ENCODE measurements at regions not wholly inside any gene's neighbourhood (a gene's known extent, or its start where the extent isn't known, plus 50 kb on each side); places are given as distances from the start of the nearest gene placed in this dataset.

DNA sequence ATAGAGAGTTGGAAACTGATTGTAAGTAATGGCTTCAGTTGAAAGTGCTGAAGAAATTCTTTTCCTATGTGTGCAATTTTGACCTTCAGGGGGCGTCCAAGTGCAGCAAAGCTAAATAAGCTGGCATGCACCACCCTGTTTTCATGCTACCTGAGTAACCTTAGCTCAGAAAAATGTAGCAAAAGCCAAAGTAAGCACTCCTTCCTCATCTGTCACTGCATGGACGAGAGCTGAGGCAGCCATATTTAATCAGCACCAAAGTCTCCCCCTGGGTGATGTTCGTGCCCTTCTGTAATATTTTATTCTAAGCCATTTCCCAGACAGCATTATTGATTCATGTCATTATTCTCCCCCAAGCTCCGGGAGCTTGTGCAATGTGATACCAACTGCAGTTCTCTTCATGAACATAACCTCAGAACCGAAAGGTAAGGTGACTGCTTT lies 123.1 kb downstream of the RPS12 start:
- peak; percentile 21 to 22 for DNase-seq

DNA sequence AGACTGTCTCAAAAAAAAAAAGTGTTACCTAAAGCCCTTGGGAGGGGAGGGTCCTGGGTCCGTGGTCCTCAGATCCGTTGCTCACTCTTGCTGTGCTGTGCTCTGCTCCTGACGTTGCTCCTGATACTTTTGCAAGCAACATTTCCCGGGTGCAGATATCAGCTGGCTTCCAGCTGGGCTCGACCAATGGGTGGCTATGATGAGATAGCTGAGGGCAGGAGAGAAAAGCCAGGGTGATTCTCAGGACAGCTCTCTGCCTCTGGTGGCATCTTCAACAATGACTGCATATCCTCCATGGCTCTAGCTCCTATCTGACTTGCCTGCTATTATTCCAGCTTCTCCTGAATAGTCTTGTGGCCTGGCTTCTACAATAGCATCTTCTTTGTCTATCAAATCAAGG lies 134.5 kb downstream of the RPS12 start:
- DNase-seq = no peak

DNA sequence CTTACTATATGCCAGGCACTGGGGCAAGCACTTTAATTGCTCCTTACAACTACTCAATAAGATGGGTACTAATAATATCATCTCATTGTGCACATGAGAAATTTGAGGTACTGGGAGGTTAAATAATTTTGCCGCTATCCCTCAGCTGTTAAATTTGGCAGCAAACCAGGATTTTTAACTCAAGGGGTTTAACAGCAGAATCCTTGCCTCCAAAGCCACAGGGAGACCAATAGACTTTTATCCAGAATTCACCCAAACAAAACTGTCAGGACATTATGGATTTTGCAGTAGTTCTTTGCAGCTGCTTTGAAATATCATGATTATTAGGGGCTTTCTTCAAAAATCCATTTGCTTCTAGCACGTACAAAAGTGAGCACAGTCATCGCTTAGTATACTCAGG lies 136.2 kb downstream of the RPS12 start:
- no peak for DNase-seq

DNA sequence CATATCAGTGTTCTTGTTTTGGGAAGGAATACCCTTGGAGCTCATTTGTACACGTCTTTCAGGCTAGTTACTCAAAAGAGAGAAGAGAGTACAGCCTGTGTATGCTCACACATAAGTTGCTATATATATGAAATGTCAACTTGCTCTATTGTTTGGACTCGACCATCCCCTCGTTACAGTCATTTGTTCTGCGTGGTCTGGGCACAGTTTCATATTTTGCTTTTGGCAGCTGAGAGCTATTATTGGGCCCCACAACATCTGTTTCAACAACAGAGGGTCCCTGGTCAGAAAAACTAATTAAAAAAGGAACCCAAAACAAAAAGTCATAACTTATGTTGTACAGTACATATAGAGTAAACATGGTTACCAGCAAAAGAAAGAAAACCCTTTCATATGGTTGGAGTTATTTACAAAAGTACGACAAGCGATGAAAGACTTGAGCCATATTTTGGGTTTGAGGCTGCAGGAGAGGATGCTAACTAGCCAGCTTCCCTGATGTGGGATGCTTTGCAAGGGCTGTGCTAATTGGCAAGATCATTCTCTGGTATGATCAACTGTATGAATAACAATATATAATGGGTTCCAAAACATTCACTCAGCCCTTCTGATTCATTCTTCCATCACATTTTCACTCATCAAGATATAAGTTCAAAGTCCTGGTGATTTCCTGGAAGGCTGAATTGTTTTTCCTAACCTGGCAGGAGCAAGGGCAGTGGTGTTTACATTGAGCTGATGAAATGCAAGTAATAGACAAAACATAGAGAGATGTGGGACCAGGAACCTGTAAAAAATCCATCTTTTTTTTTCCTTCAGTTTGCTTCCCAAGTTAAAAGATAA lies 137.9 kb downstream of the RPS12 start:
- no peak for DNase-seq

GRCh38 chr6:132952986-132953385 lies 138.6 kb downstream of the RPS12 start:
- DNase-seq = no peak

- DNase-seq = no peak
These were observed 139.9 kb downstream of the RPS12 start for GRCh38 chr6:132954222-132954621.

DNA sequence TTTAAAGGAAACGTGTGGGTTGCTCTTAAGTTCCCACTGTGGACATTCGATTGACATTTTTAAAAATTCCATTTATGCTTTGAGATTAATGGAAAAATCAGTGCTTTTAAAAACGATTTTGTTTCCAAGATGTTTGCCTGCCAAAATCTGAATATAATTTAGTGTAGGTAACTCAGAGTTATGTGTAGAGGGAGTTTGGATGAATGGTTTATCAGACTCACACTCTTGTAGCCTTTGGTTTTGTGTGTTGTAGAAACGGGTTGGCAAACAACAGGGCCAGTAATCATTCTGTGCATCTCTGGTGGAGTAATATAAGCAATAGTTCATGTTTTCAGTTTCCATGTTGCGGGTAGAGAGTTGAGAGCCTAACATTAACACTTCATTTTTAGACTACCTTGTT lies 140.6 kb downstream of the RPS12 start:
- DNase-seq = no peak

GRCh38 chr6:132959639-132960326 lies 145.4 kb downstream of the RPS12 start:
- DNase-seq = no peak

DNA sequence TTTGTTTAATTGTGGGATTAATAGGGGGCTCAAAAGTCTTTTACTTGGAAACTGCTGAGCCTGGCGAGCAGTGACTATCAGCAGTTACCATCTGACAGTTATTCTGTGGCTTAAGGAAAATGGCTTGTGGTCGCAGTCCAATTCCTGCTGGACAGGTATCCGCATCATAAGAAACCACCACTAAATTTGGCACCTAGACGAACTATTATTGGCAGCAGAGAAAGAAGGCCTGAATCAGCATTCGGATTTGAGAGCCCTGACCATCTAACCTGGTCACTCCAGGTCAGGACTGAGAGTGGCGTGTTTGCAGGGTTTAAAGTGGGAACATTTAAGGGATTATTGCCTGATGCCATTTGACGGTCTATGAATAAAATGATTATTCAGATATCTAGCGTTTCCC lies 146.4 kb downstream of the RPS12 start:
- no peak for DNase-seq

GRCh38 chr6:132961122-132961521 lies 146.8 kb downstream of the RPS12 start:
- no peak for DNase-seq

GRCh38 chr6:132961610-132962009 lies 147.2 kb downstream of the RPS12 start:
- DNase-seq = no peak

- peak; percentile 72 to 73 for DNase-seq
These were observed 148.8 kb downstream of the RPS12 start for GRCh38 chr6:132962936-132963868.

- DNase-seq = no peak
These were observed 149.9 kb downstream of the RPS12 start for GRCh38 chr6:132964101-132964867.

- no peak for DNase-seq
These were observed 150.6 kb downstream of the RPS12 start for GRCh38 chr6:132964868-132965382.

DNA sequence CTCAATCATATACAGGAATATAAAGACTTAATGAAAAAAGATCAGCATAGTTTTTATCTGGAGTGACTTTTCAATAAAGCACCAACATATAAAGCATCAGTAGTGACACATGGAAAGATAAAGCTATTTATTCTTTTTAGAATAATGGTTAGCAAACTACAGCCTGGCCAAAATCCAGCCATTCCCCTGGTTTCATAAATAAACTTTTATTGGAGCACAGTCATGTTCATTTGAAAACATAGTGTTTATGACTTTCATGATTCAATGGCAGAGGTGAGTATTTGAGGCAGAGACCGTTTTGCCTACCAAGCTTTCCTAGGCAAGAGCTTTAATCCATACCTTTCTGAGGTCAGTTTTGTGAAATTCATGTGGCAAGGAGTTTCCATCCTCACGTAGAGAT lies 153.5 kb downstream of the RPS12 start:
- DNase-seq = no peak

DNA sequence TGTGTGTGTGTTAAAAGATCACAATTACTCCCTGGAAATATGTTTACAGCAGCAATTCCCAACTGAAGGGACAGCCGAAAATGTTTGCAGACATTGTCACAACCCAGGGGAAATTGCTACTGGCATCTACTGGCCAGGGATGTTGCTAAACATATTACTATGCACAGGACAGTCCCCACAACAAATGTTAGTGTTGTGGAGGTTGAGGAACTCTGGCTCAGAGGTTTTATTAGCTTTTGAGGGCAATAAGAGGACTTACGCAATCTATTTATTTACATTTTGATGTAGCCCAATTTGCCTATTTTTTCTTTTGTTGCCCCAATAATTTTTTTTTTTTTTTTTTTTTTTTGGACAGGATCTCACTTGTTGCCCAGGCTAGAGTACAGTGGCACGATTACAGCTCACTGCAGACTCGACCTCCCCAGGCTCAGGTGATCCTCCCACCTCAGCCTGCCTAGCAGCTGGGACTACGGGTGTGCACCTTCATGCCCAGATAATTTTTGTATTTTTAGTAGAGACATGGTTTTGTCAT lies 154.1 kb downstream of the RPS12 start:
- no peak for DNase-seq

DNA sequence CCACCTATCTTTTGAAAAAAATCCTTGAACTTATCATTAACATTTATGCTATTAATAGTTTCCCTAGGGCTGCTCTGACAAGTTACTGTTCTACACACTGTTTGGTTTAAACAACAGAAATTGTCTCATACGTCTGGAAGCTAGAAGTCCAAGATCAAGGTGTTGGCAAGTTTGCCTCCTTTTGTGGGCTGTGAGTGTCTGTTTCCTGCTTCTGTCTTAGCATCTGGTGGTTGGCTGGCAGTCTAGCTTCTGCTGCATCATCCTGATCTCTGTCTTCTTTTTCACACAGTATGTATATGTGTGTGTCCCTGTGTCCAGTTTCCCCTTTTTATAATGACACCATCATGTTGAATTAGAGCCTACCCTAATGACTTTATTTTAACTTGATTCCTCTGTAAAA lies 154.8 kb downstream of the RPS12 start:
- DNase-seq = no peak

GRCh38 chr6:132971676-132972075 lies 157.3 kb downstream of the RPS12 start:
- DNase-seq = no peak

GRCh38 chr6:132972254-132972653 lies 157.9 kb downstream of the RPS12 start:
- DNase-seq = no peak

DNA sequence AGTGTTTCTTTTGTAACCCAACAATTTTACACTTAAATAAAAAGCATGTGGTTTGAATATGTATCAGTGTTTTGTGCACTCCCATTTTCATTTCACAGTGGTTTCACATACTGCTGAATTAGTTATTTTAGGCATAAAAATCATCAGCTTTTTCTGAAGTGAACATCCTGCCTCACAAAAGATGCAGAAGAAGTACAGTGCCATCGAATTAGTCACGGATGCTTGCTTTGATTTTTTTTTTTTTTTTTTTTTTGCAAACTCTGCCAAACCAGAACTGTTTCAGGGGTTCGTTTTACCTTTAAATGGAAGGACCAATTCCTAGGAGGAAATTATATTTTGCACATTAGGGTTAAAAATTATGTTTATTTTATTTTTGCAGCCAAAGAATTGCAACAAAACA lies 158.6 kb downstream of the RPS12 start:
- DNase-seq = no peak

- DNase-seq = no peak
These were observed 159.2 kb downstream of the RPS12 start for GRCh38 chr6:132973514-132973993.

GRCh38 chr6:132974122-132974521 lies 159.8 kb downstream of the RPS12 start:
- DNase-seq = no peak
